Fibroblast of lung (primary cell): ENCODE measurements at regions not wholly inside any gene's neighbourhood (a gene's known extent, or its start where the extent isn't known, plus 50 kb on each side); places are given as distances from the start of the nearest gene placed in this dataset.

Source experiments
- CTCF ChIP-seq, 2 donors: IDR thresholded peaks in 1 of 2; conservative IDR thresholded peaks in 1 of 2; 1 replicate in 1 of 2; 2 replicates in 1 of 2; pipeline ENCODE4 v1.5.1; 2011 to 2012; ENCODE audit warnings: low read length in 2 of 2, control low read depth in 1 of 2, inconsistent platforms in 1 of 2, low read depth in 1 of 2, mild to moderate bottlenecking in 1 of 2
- EZH2 ChIP-seq: IDR thresholded peaks from 2 replicates; pipeline ENCODE4 v1.5.1; 2012; ENCODE audit warnings: low read length, control low read depth, mild to moderate bottlenecking; ENCODE audit errors: missing control alignments

GRCh38 chr3:193862843-193863242 lies 269.8 kb downstream of the OPA1 start:
- no peak for TF ChIP-seq CTCF (conservative IDR thresholded peaks at IDR 0.05 in 1 of 2, IDR thresholded peaks at IDR 0.05 in 1 of 2; ENCODE audit: low read depth in 1 of 2, low read length in 2 of 2)
- no peak for TF ChIP-seq EZH2
